Stimulated activated CD4-positive, alpha-beta T cell treated with anti-CD3 and anti-CD28 coated beads, Interleukin-1b, Interleukin-23, amount 100 ng/mL, for 48 hours (primary cell): ENCODE measurements at regions not wholly inside any gene's neighbourhood (a gene's known extent, or its start where the extent isn't known, plus 50 kb on each side); places are given as distances from the start of the nearest gene placed in this dataset.

Source experiments
- DNase-seq: peaks from one replicate; pipeline ENCODE4 v3.0.0-alpha.2; 2020

DNA sequence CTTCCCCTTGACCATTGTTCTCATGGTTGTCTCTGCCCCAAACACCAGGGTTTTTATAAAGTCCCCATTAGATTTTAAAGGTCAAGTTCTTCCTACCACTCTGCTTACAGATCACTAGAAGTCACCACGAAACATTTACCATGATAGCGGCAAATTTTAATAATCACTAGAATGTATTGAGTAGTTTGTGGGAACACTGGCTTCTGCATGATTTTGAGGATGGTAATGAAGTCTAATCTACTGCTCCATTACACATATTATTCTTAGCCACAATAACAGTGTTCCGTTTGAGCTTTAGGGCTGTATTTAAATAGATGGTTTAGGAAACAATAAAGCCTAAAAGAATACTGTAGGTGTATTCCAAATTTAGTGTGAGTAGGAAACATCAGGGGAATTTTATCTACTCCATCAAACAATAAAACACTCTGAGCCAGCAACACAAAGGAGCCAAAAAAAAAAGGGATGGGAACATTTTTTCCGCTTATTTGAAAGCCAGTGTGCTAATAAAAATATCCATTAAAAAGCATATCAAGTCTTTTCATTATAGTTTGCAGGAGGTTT, 49.7 kb downstream of the KLF12 start:
- no peak for DNase-seq

DNA sequence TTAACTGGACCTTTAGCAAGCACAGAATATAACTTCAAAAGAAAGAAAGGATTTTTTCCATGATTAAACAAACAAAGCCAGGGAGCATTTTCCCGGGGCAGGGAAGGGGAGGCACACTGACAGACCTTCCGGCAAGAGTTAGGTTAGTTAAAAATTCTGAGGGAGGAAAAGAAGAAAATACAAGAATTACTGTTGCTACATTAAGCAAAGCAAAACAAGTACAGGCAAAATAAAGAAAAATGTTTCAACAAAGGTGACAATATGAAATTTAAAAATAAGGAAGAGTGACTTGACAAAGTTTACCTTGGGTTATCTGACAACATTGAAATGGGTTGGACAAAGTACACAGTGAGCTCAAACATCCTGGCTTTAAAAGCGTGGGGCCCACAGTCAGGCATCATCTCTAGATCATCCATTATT, 51.5 kb downstream of the KLF12 start:
- DNase-seq = no peak

DNA sequence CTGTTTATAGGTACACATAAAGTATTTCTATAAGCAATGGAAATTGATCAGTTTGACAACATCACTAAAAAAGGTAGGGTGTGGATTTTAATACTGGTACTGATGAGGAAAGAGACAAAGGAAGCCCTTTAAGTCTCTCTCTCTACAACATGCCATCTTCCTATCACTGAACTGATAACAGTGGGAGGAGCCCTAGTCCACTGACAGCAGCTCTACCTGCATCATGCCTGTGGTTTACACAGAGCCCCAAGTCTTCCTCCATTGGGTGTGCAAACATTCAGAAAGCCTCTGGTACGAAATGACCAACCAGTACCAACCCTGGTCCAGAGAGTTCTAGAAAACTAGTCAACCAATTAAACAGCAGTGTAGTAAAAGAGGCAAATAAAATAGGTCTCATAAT, 53.4 kb downstream of the KLF12 start:
- DNase-seq = no peak

GRCh38 chr13:74077792-74078191, 56.4 kb downstream of the KLF12 start:
- DNase-seq = no peak

- no peak for DNase-seq
Measured at GRCh38 chr13:74077375-74077774, 56.8 kb downstream of the KLF12 start.

DNA sequence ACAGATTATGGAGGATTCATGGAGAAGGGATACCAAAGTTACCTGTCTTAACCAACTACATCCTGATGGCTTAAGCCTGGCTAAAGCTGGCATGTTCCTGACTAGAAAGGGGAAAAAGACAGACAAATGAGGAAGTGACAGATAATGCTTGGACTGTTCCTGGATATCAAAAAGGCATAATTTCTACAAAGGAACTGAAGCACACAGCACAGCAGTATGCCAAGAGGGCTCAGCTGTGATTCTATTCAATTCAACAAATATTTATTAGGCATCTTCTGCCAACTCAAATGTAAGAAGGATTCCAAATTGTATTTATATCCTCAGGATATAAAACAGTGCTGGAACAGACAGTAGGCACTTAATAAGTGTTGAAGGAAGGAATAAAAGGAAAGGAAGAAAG, 59.5 kb downstream of the KLF12 start:
- DNase-seq = no peak

GRCh38 chr13:74073274-74073673, 60.9 kb downstream of the KLF12 start:
- no peak for DNase-seq

- DNase-seq = no peak
Measured at GRCh38 chr13:74070513-74070912, 63.7 kb downstream of the KLF12 start.

DNA sequence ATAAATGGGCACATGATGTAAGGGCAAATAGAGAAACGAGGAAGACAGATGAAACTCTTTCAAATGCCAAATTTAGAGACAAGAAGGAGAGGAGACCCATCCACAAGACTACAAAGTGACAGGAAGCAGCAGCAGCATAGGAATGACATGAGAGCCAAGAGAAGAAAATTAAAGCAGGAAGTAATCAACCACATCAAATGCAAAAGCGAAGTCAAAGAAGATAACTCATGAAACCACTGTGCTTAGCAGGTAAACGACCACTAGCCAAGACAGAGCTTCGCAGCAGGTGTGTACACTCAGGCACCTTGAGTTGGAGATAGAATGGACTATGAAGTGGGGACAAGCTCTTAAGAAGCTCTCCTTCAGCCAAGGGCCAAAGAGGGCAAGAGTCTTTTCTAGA, 64.1 kb downstream of the KLF12 start:
- DNase-seq = no peak

DNA sequence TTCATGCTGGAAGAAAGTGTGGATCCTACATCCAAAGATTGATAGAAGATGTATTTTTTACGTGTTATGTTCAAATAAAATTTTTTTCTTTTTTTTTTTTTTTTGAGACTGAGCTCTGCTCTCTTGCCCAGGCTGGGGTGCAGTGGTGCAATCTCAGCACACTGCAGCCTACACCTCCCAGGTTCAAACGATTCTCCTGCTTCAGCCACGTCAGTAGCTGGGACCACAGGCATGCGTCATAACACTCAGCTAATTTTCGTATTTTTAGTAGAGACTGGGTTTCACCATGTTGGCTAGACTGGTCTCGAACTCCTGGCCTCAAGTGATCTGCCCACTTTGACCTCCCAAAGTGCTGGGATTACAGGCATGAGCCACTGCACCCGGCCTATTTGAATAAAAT, 65.7 kb downstream of the KLF12 start:
- peak; percentile 11 for DNase-seq

DNA sequence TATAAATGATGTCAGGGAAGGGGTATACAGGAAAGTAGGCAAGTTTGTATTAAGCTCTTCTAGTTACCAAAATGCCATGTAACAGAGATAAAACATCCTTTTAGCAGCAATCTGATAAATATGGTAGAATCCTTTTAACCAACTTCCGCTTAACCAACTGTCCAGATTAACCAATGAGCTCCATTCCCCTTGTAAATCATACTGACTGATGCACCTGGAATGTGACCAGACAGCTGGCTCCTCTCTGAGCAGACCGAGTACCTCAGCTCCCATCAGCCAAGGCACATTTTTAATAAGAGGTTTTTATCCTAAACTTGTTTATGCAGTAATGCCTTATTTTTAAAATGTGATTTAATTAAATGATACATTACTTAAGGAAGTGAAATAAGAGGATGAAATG, 66.4 kb downstream of the KLF12 start:
- no peak for DNase-seq

- no peak for DNase-seq
Measured at GRCh38 chr13:74066937-74067336, 67.3 kb downstream of the KLF12 start.

GRCh38 chr13:74064805-74065312, 69.3 kb downstream of the KLF12 start:
- DNase-seq = no peak

- DNase-seq = no peak
Measured at GRCh38 chr13:74063533-74064100, 70.6 kb downstream of the KLF12 start.

DNA sequence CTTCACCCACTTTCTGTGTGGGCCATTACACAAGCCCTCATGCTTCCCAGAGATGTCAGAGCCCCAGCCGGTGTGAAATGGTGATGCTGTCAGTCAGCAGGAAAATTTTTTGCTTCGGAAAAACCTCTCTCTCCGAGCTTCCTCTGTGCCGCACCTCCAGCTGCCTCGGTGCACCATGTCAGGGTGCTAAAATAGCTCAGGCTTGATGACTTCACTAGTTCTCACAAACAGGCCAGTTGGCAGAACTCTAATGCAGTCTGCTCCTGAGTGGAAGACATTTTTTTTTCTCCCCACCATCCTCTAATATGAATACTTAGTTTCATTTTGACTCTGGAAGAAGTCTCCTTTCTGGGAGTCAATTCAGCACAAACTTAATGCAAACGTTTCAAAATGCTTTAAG, 71.3 kb downstream of the KLF12 start:
- peak; percentile 34 for DNase-seq

DNA sequence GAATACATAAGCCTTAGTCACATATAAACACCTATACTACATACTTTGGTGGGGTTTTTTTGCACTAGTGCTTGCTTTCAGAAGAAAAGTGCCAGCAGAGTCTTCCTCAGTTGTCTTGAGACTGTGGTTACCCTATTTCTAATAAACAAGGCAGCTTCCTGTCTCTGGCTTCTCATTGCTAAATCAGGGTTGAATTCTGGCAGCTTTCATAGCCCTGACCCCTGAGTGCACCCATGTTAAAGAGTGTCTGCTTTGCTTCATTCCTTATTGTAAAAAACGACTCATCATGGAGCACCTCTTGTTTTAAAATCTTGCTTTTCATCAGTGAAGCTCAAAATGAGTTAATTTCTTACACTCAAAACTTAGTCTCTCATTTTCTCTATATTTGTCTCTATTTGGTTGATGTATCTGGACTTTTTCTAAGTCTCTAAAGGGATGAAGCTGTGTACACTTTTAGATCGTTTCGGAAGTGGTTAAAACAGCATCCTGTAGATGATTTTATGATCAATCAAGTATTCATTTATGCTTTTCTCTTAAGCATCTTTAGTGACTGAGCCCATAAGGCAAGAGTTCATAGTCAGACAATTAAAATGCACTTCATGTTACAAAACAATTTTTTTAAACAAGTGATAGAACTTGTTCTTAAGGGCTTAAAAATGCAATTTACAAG, 72.1 kb downstream of the KLF12 start:
- no peak for DNase-seq

DNA sequence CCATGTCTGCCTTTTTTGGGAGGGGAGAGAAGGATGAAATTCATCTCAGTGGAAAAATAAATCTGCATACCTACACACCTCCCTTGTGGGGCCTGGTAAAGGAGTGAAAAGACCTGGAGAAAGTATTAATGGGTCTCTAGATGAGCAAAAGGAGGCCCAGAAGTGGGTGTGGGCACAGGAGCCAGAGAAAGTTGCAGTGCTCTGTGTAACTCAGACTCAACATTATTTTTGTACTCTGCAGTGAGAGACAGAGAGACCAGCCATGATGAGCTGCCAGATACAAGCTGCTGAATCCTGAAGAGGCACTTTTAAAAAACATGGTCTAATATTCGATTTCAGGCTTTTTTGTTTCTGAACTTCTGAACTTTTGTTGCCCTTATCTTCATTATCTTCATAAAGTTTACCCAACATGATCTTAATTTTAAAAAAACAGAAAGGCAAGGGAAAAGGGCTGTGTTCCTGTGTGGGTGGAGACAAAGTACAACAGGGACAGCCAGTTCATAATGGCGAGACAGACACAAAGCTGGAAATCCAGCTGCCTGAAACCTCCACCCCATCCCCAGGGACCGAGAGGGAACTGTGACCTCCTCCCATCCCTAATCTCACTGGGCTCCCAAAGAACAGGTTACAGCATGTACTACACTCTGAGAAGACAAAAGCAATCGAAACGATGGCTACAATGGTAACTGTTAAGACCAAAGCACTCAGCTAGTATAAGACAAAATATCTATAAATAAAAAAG, 77.2 kb downstream of the KLF12 start:
- DNase-seq = no peak

- no peak for DNase-seq
Measured at GRCh38 chr13:74052402-74052928, 81.7 kb downstream of the KLF12 start.

DNA sequence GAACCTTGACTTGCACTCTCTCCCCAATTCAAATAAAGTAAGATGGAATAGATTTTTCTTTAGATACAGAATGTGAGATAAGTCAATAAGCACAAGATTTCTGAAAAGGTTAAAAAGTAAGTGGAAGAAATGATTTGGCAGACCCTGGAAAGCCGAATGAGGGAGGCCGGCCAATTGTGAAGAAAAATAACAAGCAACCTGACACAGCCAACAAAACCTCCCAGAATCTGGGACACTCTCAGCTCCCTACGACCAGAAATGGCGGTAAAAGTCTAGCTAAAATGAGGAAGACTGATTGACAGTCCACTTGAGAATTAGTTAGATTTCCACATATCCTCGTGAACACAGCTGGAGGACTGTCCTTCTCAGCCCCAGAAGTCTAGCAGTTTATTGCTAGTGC, 85.4 kb downstream of the KLF12 start:
- no peak for DNase-seq

- DNase-seq = no peak
Measured at GRCh38 chr13:74047931-74048600, 86.1 kb downstream of the KLF12 start.

GRCh38 chr13:74046431-74046830, 87.8 kb downstream of the KLF12 start:
- DNase-seq = no peak

DNA sequence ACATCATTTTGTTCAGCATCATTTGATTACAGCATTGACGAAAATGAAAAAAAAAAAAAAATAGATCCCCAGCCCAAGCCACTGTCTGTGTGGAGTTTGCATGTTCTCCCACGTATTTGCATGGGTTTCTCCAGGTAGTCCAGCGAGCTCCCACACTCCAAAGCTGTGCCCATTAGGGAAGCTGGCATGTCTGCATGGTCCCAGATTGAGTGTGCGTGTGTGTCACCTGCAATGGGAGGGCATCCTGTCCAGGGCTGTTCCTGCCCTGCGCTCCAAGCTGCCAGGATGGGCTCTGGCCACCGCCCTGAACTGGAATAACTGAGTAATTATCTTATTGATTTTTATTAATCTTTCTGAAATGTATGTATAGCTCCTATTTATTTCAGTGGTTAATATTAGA, 88.6 kb downstream of the KLF12 start:
- DNase-seq = no peak

- DNase-seq = no peak
Measured at GRCh38 chr13:74043237-74043636, 91.0 kb downstream of the KLF12 start.
